Neuronal stem cell (in vitro differentiated cells): ENCODE measurements at regions not wholly inside any gene's neighbourhood (a gene's known extent, or its start where the extent isn't known, plus 50 kb on each side); places are given as distances from the start of the nearest gene placed in this dataset.

Experiments used
- DNase-seq: peaks from one replicate; pipeline ENCODE4 v3.0.0-alpha.2; 2013; ENCODE audit warnings: low spot score
- H2AFZ ChIP-seq: one replicate; pipeline ENCODE4 v1.6.1; 2013; ENCODE audit warnings: mild to moderate bottlenecking, low read length, inconsistent platforms
- H2AK5ac ChIP-seq: 2 replicates; pipeline ENCODE4 v1.6.1; 2013; ENCODE audit warnings: low read depth, mild to moderate bottlenecking, inconsistent platforms, low read length, moderate library complexity, mixed read lengths
- H2BK120ac ChIP-seq: 2 replicates; pipeline ENCODE4 v1.6.1; 2013; ENCODE audit warnings: low read depth, mild to moderate bottlenecking, inconsistent platforms, low read length, moderate library complexity, mixed read lengths
- H2BK12ac ChIP-seq: one replicate; pipeline ENCODE4 v1.6.1; 2013; ENCODE audit warnings: low read length, inconsistent platforms
- H2BK15ac ChIP-seq: 2 replicates; pipeline ENCODE4 v1.6.1; 2013; ENCODE audit warnings: mild to moderate bottlenecking, low read length, inconsistent platforms, mixed read lengths
- H2BK5ac ChIP-seq: one replicate; pipeline ENCODE4 v1.6.1; 2013; ENCODE audit warnings: inconsistent platforms, mild to moderate bottlenecking, low read length, moderate library complexity
- H3K14ac ChIP-seq: one replicate; pipeline ENCODE4 v1.6.1; 2013; ENCODE audit warnings: low read length, inconsistent platforms
- H3K18ac ChIP-seq: 2 replicates; pipeline ENCODE4 v1.6.1; 2013; ENCODE audit warnings: low read length, inconsistent platforms
- H3K23ac ChIP-seq: 2 replicates; pipeline ENCODE4 v1.6.1; 2013; ENCODE audit warnings: low read depth, mild to moderate bottlenecking, mixed read lengths, low read length, inconsistent platforms; ENCODE audit not compliant: poor library complexity
- H3K27ac ChIP-seq: replicated peaks from 3 replicates; pipeline ENCODE4 v1.5.1; 2013; ENCODE audit warnings: low read length, inconsistent platforms
- H3K27me3 ChIP-seq, 3 experiments: 2 replicates each; pipeline ENCODE4 v1.6.1; 2013; ENCODE audit warnings: low read length in 3 of 3, mild to moderate bottlenecking in 2 of 3, inconsistent platforms in 1 of 3, low read depth in 1 of 3, mixed read lengths in 1 of 3, moderate library complexity in 1 of 3; ENCODE audit not compliant: control insufficient read depth in 3 of 3, insufficient read depth in 3 of 3
- H3K36me3 ChIP-seq, 2 donors: replicated peaks in 1 of 2; 2 replicates each; pipeline ENCODE4 v1.6.1; 2013; ENCODE audit warnings: low read length in 2 of 2; ENCODE audit not compliant: control insufficient read depth in 2 of 2, insufficient read depth in 2 of 2
- H3K4ac ChIP-seq: 2 replicates; pipeline ENCODE4 v1.6.1; 2013; ENCODE audit warnings: inconsistent platforms, mild to moderate bottlenecking, low read length, moderate library complexity
- H3K4me1 ChIP-seq, 2 donors: 1 replicate in 1 of 2; 2 replicates in 1 of 2; pipeline ENCODE4 v1.6.1; 2013; ENCODE audit warnings: low read length in 2 of 2, low read depth in 1 of 2; ENCODE audit not compliant: control insufficient read depth in 2 of 2, insufficient read depth in 1 of 2
- H3K4me2 ChIP-seq: one replicate; pipeline ENCODE4 v1.6.1; 2013; ENCODE audit warnings: mild to moderate bottlenecking, low read length, inconsistent platforms; ENCODE audit not compliant: insufficient read depth, poor library complexity, severe bottlenecking
- H3K4me3 ChIP-seq, 2 donors: 2 replicates each; pipeline ENCODE4 v1.5.1; 2013; ENCODE audit warnings: low read length in 2 of 2, mild to moderate bottlenecking in 2 of 2, inconsistent platforms in 1 of 2, moderate library complexity in 1 of 2
- H3K79me1 ChIP-seq: one replicate; pipeline ENCODE4 v1.6.1; 2013; ENCODE audit warnings: low read depth, mild to moderate bottlenecking, inconsistent platforms, low read length, moderate library complexity
- H3K9ac ChIP-seq: one replicate; pipeline ENCODE4 v1.6.1; 2013; ENCODE audit warnings: mild to moderate bottlenecking, low read depth, low read length, inconsistent platforms; ENCODE audit not compliant: poor library complexity
- H3K9me3 ChIP-seq, 2 donors: replicated peaks in 1 of 2; 2 replicates each; pipeline versions ENCODE3 to v1.6.1; 2013; ENCODE audit warnings: low read length in 2 of 2, mild to moderate bottlenecking in 2 of 2, inconsistent platforms in 1 of 2, low read depth in 1 of 2, mixed read lengths in 1 of 2, moderate library complexity in 1 of 2; ENCODE audit not compliant: control insufficient read depth in 2 of 2, insufficient read depth in 1 of 2
- H4K8ac ChIP-seq: one replicate; pipeline ENCODE4 v1.6.1; 2013; ENCODE audit warnings: low read depth, mild to moderate bottlenecking, inconsistent platforms, low read length, moderate library complexity
- H4K91ac ChIP-seq: one replicate; pipeline ENCODE4 v1.6.1; 2013; ENCODE audit warnings: low read length, low read depth, mild to moderate bottlenecking, inconsistent platforms; ENCODE audit not compliant: poor library complexity
- WGBS, 2 donors: extraction: QIAGEN DNeasy Blood & Tissue Kit; methylation state at CpG; one replicate each; pipeline ENCODE4 v1.1.7; 2013; ENCODE audit warnings: missing lambda C conversion rate in 2 of 2, mixed read lengths in 1 of 2; ENCODE audit not compliant: insufficient read length in 2 of 2, insufficient replicate concordance in 1 of 2; ENCODE audit errors: extremely low coverage in 2 of 2; 5-methylcytosine and 5-hydroxymethylcytosine counted together

- no peak for DNase-seq
- no peak overlapping the region for H2AFZ ChIP-seq
- no peak overlapping the region for H3K18ac ChIP-seq
- no peaks in the 10 kb centered on the region for H3K27me3 ChIP-seq
- H3K27ac ChIP-seq = no peak overlapping the region
- H4K91ac ChIP-seq = no peak overlapping the region
- no peaks in the 10 kb centered on the region for H3K36me3 ChIP-seq
- H3K14ac ChIP-seq = no peak overlapping the region
- H3K4ac ChIP-seq = no peak overlapping the region
- H2AK5ac ChIP-seq = no peak overlapping the region
- H3K79me1 ChIP-seq = no peaks in the 10 kb centered on the region
- no peak overlapping the region for H3K4me3 ChIP-seq
- H3K9ac ChIP-seq = no peak overlapping the region
- no peak overlapping the region for H2BK5ac ChIP-seq
- H2BK12ac ChIP-seq = no peak overlapping the region
- H3K4me1 ChIP-seq = no peaks in the 10 kb centered on the region
- H3K9me3 ChIP-seq = no peaks in the 10 kb centered on the region
- no peak overlapping the region for H4K8ac ChIP-seq
- H2BK120ac ChIP-seq = no peak overlapping the region
- no peak overlapping the region for H3K4me2 ChIP-seq
- no peak overlapping the region for H3K23ac ChIP-seq
- no peak overlapping the region for H2BK15ac ChIP-seq
- WGBS, 2 donors = no CpG with 5 or more reads among the region's 4 CpGs
Measured at GRCh38 chr17:71011391-71011790, 842.1 kb downstream of the KCNJ2 start.

GRCh38 chr17:71019699-71020098 is 850.4 kb downstream of the KCNJ2 start:
- no peaks in the 10 kb centered on the region for H3K9me3 ChIP-seq
- no peak overlapping the region for H2BK12ac ChIP-seq
- H3K4ac ChIP-seq = no peak overlapping the region
- no peaks in the 10 kb centered on the region for H3K36me3 ChIP-seq
- no peak overlapping the region for H3K9ac ChIP-seq
- H3K4me2 ChIP-seq = no peak overlapping the region
- no peaks in the 10 kb centered on the region for H3K79me1 ChIP-seq
- H3K27ac ChIP-seq = no peak overlapping the region
- H3K23ac ChIP-seq = no peak overlapping the region
- no CpG with 5 or more reads among the region's 1 CpG for WGBS, 2 donors
- peaks cover 0 to 12% of the 10 kb centered on the region in 2 donors for H3K4me1 ChIP-seq
- H3K27me3 ChIP-seq = peaks cover 0 to 5% (median 0%) of the 10 kb centered on the region in 3 experiments
- H3K14ac ChIP-seq = no peak overlapping the region
- no peak overlapping the region for H2AFZ ChIP-seq
- H2BK5ac ChIP-seq = no peak overlapping the region
- H3K18ac ChIP-seq = no peak overlapping the region
- no peak overlapping the region for H2BK15ac ChIP-seq
- no peak overlapping the region for H3K4me3 ChIP-seq
- DNase-seq = no peak
- H2AK5ac ChIP-seq = no peak overlapping the region
- no peak overlapping the region for H2BK120ac ChIP-seq
- no peak overlapping the region for H4K8ac ChIP-seq
- H4K91ac ChIP-seq = no peak overlapping the region

GRCh38 chr17:71022758-71023157 is 853.4 kb downstream of the KCNJ2 start:
- Histone ChIP-seq H3K18ac (no peak overlapping the region), H3K4me2 (no peak overlapping the region), H4K91ac (no peak overlapping the region), H3K14ac (no peak overlapping the region), H3K4ac (no peak overlapping the region), H3K9ac (no peak overlapping the region), H3K27ac (no peak overlapping the region), H2BK5ac (no peak overlapping the region), H3K36me3 (no peaks in the 10 kb centered on the region), H2BK12ac (no peak overlapping the region), H3K27me3 (peaks cover 0 to 5% (median 0%) of the 10 kb centered on the region in 3 experiments), H3K4me3 (no peak overlapping the region), H2AFZ (no peak overlapping the region), H3K79me1 (no peaks in the 10 kb centered on the region), H2AK5ac (no peak overlapping the region), H2BK15ac (no peak overlapping the region), H4K8ac (no peak overlapping the region), H3K4me1 (peaks cover 0 to 12% of the 10 kb centered on the region in 2 donors), H3K23ac (no peak overlapping the region), H3K9me3 (no peaks in the 10 kb centered on the region), H2BK120ac (no peak overlapping the region)
- no peak for DNase-seq
- WGBS, 2 donors = no CpG with 5 or more reads among the region's 3 CpGs

DNA sequence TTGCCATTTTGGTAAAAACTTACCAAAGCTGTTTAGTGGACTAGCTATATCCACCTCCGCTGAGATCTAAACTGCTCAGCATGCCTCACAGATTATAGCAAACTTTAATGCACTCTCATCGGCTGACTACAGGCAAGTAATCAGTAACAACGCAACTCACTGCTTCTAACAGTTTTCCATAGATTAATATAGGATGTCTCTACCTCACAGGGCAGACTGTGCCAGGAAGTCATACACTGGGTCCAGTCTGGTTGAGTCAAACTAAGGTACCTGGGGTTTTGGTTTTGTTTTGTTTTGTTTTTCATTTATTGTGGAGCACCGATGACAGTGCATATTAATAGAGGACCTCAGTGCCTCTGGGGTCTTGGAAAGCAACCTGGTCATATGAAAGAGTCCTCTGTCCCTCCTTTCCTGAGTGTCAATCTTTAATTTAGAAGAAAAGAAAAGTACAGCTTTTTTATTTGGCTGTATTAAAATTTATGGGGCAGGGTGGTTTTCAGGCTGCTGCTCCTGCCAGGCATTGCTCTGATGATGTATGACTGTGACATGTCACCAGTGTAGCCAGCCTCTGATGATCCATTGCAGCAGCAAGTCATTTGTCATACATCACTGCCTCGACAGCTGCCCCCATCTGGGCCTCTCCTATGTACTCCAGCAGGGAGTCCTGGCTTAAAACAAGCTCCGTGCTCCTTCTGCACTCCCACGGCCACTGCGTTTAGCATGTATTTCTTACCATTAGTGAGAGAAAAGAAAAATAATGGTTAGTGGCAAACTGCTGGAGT is 854.1 kb downstream of the KCNJ2 start:
- H2AFZ ChIP-seq = no peak overlapping the region
- no peak overlapping the region for H2AK5ac ChIP-seq
- no peak overlapping the region for H2BK15ac ChIP-seq
- H3K27me3 ChIP-seq = peaks cover 0 to 5% (median 0%) of the 10 kb centered on the region in 3 experiments
- no peaks in the 10 kb centered on the region for H3K36me3 ChIP-seq
- H2BK12ac ChIP-seq = no peak overlapping the region
- no peak overlapping the region for H3K4ac ChIP-seq
- no peak overlapping the region for H3K14ac ChIP-seq
- DNase-seq = no peak
- no peak overlapping the region for H2BK120ac ChIP-seq
- H3K4me2 ChIP-seq = no peak overlapping the region
- WGBS, 2 donors = no CpG with 5 or more reads among the region's 8 CpGs
- no peak overlapping the region for H4K91ac ChIP-seq
- peaks cover 0 to 12% of the 10 kb centered on the region in 2 donors for H3K4me1 ChIP-seq
- H3K4me3 ChIP-seq = no peak overlapping the region
- no peaks in the 10 kb centered on the region for H3K79me1 ChIP-seq
- H2BK5ac ChIP-seq = no peak overlapping the region
- no peaks in the 10 kb centered on the region for H3K9me3 ChIP-seq
- H3K23ac ChIP-seq = no peak overlapping the region
- no peak overlapping the region for H3K9ac ChIP-seq
- no peak overlapping the region for H3K27ac ChIP-seq
- no peak overlapping the region for H3K18ac ChIP-seq
- H4K8ac ChIP-seq = no peak overlapping the region
